CD14-positive monocyte (primary cell): ENCODE measurements at regions not wholly inside any gene's neighbourhood (a gene's known extent, or its start where the extent isn't known, plus 50 kb on each side); places are given as distances from the start of the nearest gene placed in this dataset.
"Not testable (repeated sequence)": the region's sequence is repeated elsewhere in the genome, so short reads cannot be mapped to it uniquely, and the experiment has no call there.

ENCODE experiments used
- DNase-seq, 3 donors: peaks; one replicate each; pipeline ENCODE4 v3.0.0-alpha.2; 2011 to 2022
- H2AFZ ChIP-seq: 2 replicates; pipeline ENCODE4 v1.6.0; 2012; ENCODE audit warnings: mild to moderate bottlenecking, low read depth, low read length, inconsistent platforms; ENCODE audit not compliant: insufficient read depth, poor library complexity, severe bottlenecking
- H3K27ac ChIP-seq, 2 donors: 1 replicate in 1 of 2; 2 replicates in 1 of 2; pipeline ENCODE4 v1.5.1; 2012 to 2013; ENCODE audit warnings: low read length in 2 of 2, control low read depth in 1 of 2, inconsistent platforms in 1 of 2, low read depth in 1 of 2, mild to moderate bottlenecking in 1 of 2
- H3K27me3 ChIP-seq, 2 donors: one replicate each; pipeline versions ENCODE4 v1.6.0 to v1.6.1; 2011 to 2013; ENCODE audit warnings: low read length in 2 of 2; ENCODE audit not compliant: control insufficient read depth in 2 of 2, insufficient read depth in 2 of 2
- H3K36me3 ChIP-seq, 2 donors: replicated peaks in 1 of 2; 1 replicate in 1 of 2; 2 replicates in 1 of 2; pipeline versions ENCODE4 v1.5.1 to v1.6.1; 2012 to 2013; ENCODE audit warnings: low read length in 2 of 2, control low read depth in 1 of 2, inconsistent platforms in 1 of 2, mild to moderate bottlenecking in 1 of 2; ENCODE audit not compliant: insufficient read depth in 2 of 2, control insufficient read depth in 1 of 2
- H3K4me1 ChIP-seq, 2 donors: 1 replicate in 1 of 2; 2 replicates in 1 of 2; pipeline versions ENCODE4 v1.5.1 to v1.6.1; 2012 to 2013; ENCODE audit warnings: low read length in 2 of 2, control low read depth in 1 of 2, inconsistent platforms in 1 of 2, mild to moderate bottlenecking in 1 of 2, moderate library complexity in 1 of 2; ENCODE audit not compliant: insufficient read depth in 2 of 2, control insufficient read depth in 1 of 2
- H3K4me2 ChIP-seq: replicated peaks from 2 replicates; pipeline ENCODE3; 2012; ENCODE audit warnings: low read length, moderate library complexity, mild to moderate bottlenecking; ENCODE audit not compliant: poor library complexity, severe bottlenecking; ENCODE audit errors: extremely low read depth
- H3K4me3 ChIP-seq, 3 experiments: fragments of 200-600 bp in 1 of 3; sonication (generic) in 1 of 3; replicated peaks in 1 of 3; 1 replicate in 2 of 3; 2 replicates in 1 of 3; pipeline ENCODE4 v1.5.1; 2011 to 2013; ENCODE audit warnings: low read length in 3 of 3, mild to moderate bottlenecking in 3 of 3, control low read depth in 2 of 3, low read depth in 2 of 3, inconsistent platforms in 1 of 3, moderate library complexity in 1 of 3
- H3K79me2 ChIP-seq: 2 replicates; pipeline ENCODE4 v1.6.0; 2012; ENCODE audit warnings: mild to moderate bottlenecking, control low read depth, inconsistent platforms, low read length, moderate library complexity; ENCODE audit not compliant: insufficient read depth
- H3K9ac ChIP-seq: 2 replicates; pipeline ENCODE4 v1.6.0; 2017; ENCODE audit warnings: low read length, mild to moderate bottlenecking; ENCODE audit not compliant: insufficient read depth, poor library complexity, severe bottlenecking
- H3K9me3 ChIP-seq, 2 donors: replicated peaks in 1 of 2; 1 replicate in 1 of 2; 2 replicates in 1 of 2; pipeline versions ENCODE4 v1.5.1 to v1.6.1; 2012 to 2013; ENCODE audit warnings: low read length in 2 of 2, control low read depth in 1 of 2; ENCODE audit not compliant: control insufficient read depth in 1 of 2, insufficient read depth in 1 of 2
- H4K20me1 ChIP-seq: 2 replicates; pipeline ENCODE4 v1.6.0; 2012; ENCODE audit warnings: mild to moderate bottlenecking, low read length, control low read depth, moderate library complexity; ENCODE audit not compliant: insufficient read depth
- H3K27ac Mint-ChIP-seq, 7 donors: one replicate each; pipeline ENCODE4 v1.8.0; 2020; ENCODE audit warnings: mild to moderate bottlenecking in 7 of 7, mixed read lengths in 7 of 7, moderate library complexity in 6 of 7, inconsistent platforms in 2 of 7
- H3K27me3 Mint-ChIP-seq, 3 donors: one replicate each; pipeline ENCODE4 v1.8.0; 2021 to 2022; ENCODE audit warnings: low read depth in 3 of 3, mild to moderate bottlenecking in 3 of 3, mixed read lengths in 3 of 3, moderate library complexity in 3 of 3, inconsistent platforms in 1 of 3
- H3K36me3 Mint-ChIP-seq, 2 donors: one replicate each; pipeline ENCODE4 v1.8.0; 2020; ENCODE audit warnings: mixed read lengths in 2 of 2, inconsistent platforms in 1 of 2, mild to moderate bottlenecking in 1 of 2
- H3K4me1 Mint-ChIP-seq: one replicate; pipeline ENCODE4 v1.8.0; 2020; ENCODE audit warnings: mild to moderate bottlenecking, mixed read lengths
- H3K4me3 Mint-ChIP-seq, 2 donors: one replicate each; pipeline ENCODE4 v1.8.0; 2020; ENCODE audit warnings: mild to moderate bottlenecking in 2 of 2, mixed read lengths in 2 of 2, moderate library complexity in 1 of 2
- H3K9me3 Mint-ChIP-seq, 7 donors: one replicate each; pipeline ENCODE4 v1.8.0; 2020 to 2022; ENCODE audit warnings: mixed read lengths in 7 of 7, mild to moderate bottlenecking in 6 of 7, moderate library complexity in 6 of 7, inconsistent platforms in 2 of 7
- WGBS: methylation state at CpG from one replicate; pipeline ENCODE4 v1.1.5; 2013; ENCODE audit warnings: missing lambda C conversion rate; ENCODE audit not compliant: insufficient coverage; 5-methylcytosine and 5-hydroxymethylcytosine counted together
- intact Hi-C, 2 donors: fragments of 100-400 bp; cut with micrococcal nuclease; formaldehyde crosslinking; loops; one replicate each; pipeline versions ENCODE4 v1.15.0 to v1.15.1; 2023

- H3K4me3 ChIP-seq, DNase-seq, H3K27me3 Mint-ChIP-seq, H3K36me3 Mint-ChIP-seq, H2AFZ ChIP-seq, intact Hi-C loops, H3K36me3 ChIP-seq, H3K9me3 ChIP-seq, H3K4me1 Mint-ChIP-seq, H3K27me3 ChIP-seq, H3K4me3 Mint-ChIP-seq, H4K20me1 ChIP-seq, H3K27ac Mint-ChIP-seq, H3K9me3 Mint-ChIP-seq, H3K9ac ChIP-seq, H3K27ac ChIP-seq, H3K79me2 ChIP-seq, H3K4me1 ChIP-seq, H3K4me2 ChIP-seq: not testable (repeated sequence)
- no CpG with 5 or more reads among the region's 1 CpG for WGBS
Measured at GRCh38 chr7:55721004-55721403, 141.5 kb downstream of the SEPTIN14 start.

DNA sequence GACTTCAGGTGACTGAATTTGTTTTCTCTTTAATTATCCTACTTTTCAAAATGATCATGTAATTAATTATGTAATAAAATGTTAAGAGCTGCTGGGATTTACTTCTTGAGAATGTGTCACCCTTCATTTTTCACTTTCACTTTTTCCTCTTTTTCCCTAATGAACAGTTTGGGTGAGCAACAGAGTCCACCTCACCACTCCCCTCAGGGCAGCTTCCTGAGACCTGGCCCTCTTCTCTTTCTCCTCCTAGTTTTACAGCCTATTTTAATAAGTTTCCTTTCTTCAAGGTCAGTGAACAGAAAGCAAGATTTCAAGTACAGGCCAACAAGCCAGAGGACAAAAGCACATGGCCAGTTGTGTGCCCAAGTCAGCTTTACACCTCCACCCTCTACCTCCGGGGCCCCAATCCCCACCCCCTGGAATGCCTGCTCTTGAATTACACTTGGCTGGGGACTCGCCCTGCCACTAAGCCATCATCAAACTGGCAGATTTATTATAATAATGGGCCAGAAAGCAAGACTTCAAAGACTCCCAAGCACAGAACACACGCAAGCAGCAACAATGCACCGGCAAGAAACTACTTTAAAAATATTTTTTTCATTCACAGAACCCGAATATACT lies 143.1 kb upstream of the VOPP1 start:
- H3K4me2 ChIP-seq, DNase-seq, H3K4me3 Mint-ChIP-seq, intact Hi-C loops, H3K27ac ChIP-seq, H3K27me3 ChIP-seq, H4K20me1 ChIP-seq, H3K27me3 Mint-ChIP-seq, H2AFZ ChIP-seq, H3K9ac ChIP-seq, H3K79me2 ChIP-seq, H3K4me3 ChIP-seq, H3K4me1 Mint-ChIP-seq, H3K9me3 Mint-ChIP-seq, H3K4me1 ChIP-seq, H3K9me3 ChIP-seq, H3K27ac Mint-ChIP-seq, H3K36me3 ChIP-seq, H3K36me3 Mint-ChIP-seq: not testable (repeated sequence)
- WGBS: 100% methylated on average over 1 of the region's 5 CpGs

GRCh38 chr7:55714370-55714769 lies 142.1 kb upstream of the VOPP1 start:
- H3K27ac Mint-ChIP-seq, H3K27me3 ChIP-seq, H3K36me3 ChIP-seq, H3K4me3 Mint-ChIP-seq, H3K27me3 Mint-ChIP-seq, intact Hi-C loops, H3K4me2 ChIP-seq, DNase-seq, H4K20me1 ChIP-seq, H3K9me3 ChIP-seq, H2AFZ ChIP-seq, H3K36me3 Mint-ChIP-seq, H3K79me2 ChIP-seq, H3K9ac ChIP-seq, H3K4me1 Mint-ChIP-seq, H3K27ac ChIP-seq, H3K9me3 Mint-ChIP-seq, H3K4me1 ChIP-seq, H3K4me3 ChIP-seq: not testable (repeated sequence)
- no CpG with 5 or more reads among the region's 2 CpGs for WGBS

DNA sequence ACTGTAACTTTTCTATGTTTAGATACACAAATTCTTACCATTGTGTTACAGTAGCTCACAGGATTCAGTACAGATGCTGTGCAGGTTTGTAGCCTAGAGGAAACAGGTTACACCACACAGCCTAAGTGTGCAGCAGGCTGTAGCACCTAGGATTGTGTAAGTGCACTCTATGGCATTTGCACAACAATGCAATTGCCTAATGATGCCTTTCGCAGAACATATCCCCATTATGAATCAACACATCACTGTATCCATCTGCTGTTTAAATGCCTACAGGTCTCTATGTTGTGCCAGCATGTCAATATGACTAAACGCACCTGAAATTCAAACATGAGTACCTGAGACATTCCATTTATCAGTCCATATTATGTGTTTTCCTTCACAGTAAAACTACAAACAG lies 138.0 kb upstream of the VOPP1 start:
- H3K36me3 Mint-ChIP-seq, DNase-seq, H2AFZ ChIP-seq, H3K79me2 ChIP-seq, H4K20me1 ChIP-seq, intact Hi-C loops, H3K27ac ChIP-seq, H3K4me2 ChIP-seq, H3K27me3 ChIP-seq, H3K4me3 ChIP-seq, H3K4me1 ChIP-seq, H3K36me3 ChIP-seq, H3K4me3 Mint-ChIP-seq, H3K9me3 ChIP-seq, H3K9ac ChIP-seq, H3K4me1 Mint-ChIP-seq, H3K27me3 Mint-ChIP-seq, H3K9me3 Mint-ChIP-seq, H3K27ac Mint-ChIP-seq: not testable (repeated sequence)
- WGBS: 88% methylated on average over 1 of the region's 2 CpGs
